CD14-positive monocyte (primary cell): ENCODE measurements at regions not wholly inside any gene's neighbourhood (a gene's known extent, or its start where the extent isn't known, plus 50 kb on each side); places are given as distances from the start of the nearest gene placed in this dataset.

Source experiments
- DNase-seq, 3 donors: peaks; one replicate each; pipeline ENCODE4 v3.0.0-alpha.2; 2011 to 2022
- H2AFZ ChIP-seq: 2 replicates; pipeline ENCODE4 v1.6.0; 2012; ENCODE audit warnings: mild to moderate bottlenecking, low read depth, low read length, inconsistent platforms; ENCODE audit not compliant: insufficient read depth, poor library complexity, severe bottlenecking
- H3K27ac ChIP-seq, 2 donors: 1 replicate in 1 of 2; 2 replicates in 1 of 2; pipeline ENCODE4 v1.5.1; 2012 to 2013; ENCODE audit warnings: low read length in 2 of 2, control low read depth in 1 of 2, inconsistent platforms in 1 of 2, low read depth in 1 of 2, mild to moderate bottlenecking in 1 of 2
- H3K27me3 ChIP-seq, 2 donors: one replicate each; pipeline versions ENCODE4 v1.6.0 to v1.6.1; 2011 to 2013; ENCODE audit warnings: low read length in 2 of 2; ENCODE audit not compliant: control insufficient read depth in 2 of 2, insufficient read depth in 2 of 2
- H3K36me3 ChIP-seq, 2 donors: replicated peaks in 1 of 2; 1 replicate in 1 of 2; 2 replicates in 1 of 2; pipeline versions ENCODE4 v1.5.1 to v1.6.1; 2012 to 2013; ENCODE audit warnings: low read length in 2 of 2, control low read depth in 1 of 2, inconsistent platforms in 1 of 2, mild to moderate bottlenecking in 1 of 2; ENCODE audit not compliant: insufficient read depth in 2 of 2, control insufficient read depth in 1 of 2
- H3K4me1 ChIP-seq, 2 donors: 1 replicate in 1 of 2; 2 replicates in 1 of 2; pipeline versions ENCODE4 v1.5.1 to v1.6.1; 2012 to 2013; ENCODE audit warnings: low read length in 2 of 2, control low read depth in 1 of 2, inconsistent platforms in 1 of 2, mild to moderate bottlenecking in 1 of 2, moderate library complexity in 1 of 2; ENCODE audit not compliant: insufficient read depth in 2 of 2, control insufficient read depth in 1 of 2
- H3K4me2 ChIP-seq: replicated peaks from 2 replicates; pipeline ENCODE3; 2012; ENCODE audit warnings: low read length, moderate library complexity, mild to moderate bottlenecking; ENCODE audit not compliant: poor library complexity, severe bottlenecking; ENCODE audit errors: extremely low read depth
- H3K4me3 ChIP-seq, 3 experiments: fragments of 200-600 bp in 1 of 3; sonication (generic) in 1 of 3; replicated peaks in 1 of 3; 1 replicate in 2 of 3; 2 replicates in 1 of 3; pipeline ENCODE4 v1.5.1; 2011 to 2013; ENCODE audit warnings: low read length in 3 of 3, mild to moderate bottlenecking in 3 of 3, control low read depth in 2 of 3, low read depth in 2 of 3, inconsistent platforms in 1 of 3, moderate library complexity in 1 of 3
- H3K79me2 ChIP-seq: 2 replicates; pipeline ENCODE4 v1.6.0; 2012; ENCODE audit warnings: mild to moderate bottlenecking, control low read depth, inconsistent platforms, low read length, moderate library complexity; ENCODE audit not compliant: insufficient read depth
- H3K9ac ChIP-seq: 2 replicates; pipeline ENCODE4 v1.6.0; 2017; ENCODE audit warnings: low read length, mild to moderate bottlenecking; ENCODE audit not compliant: insufficient read depth, poor library complexity, severe bottlenecking
- H3K9me3 ChIP-seq, 2 donors: replicated peaks in 1 of 2; 1 replicate in 1 of 2; 2 replicates in 1 of 2; pipeline versions ENCODE4 v1.5.1 to v1.6.1; 2012 to 2013; ENCODE audit warnings: low read length in 2 of 2, control low read depth in 1 of 2; ENCODE audit not compliant: control insufficient read depth in 1 of 2, insufficient read depth in 1 of 2
- H4K20me1 ChIP-seq: 2 replicates; pipeline ENCODE4 v1.6.0; 2012; ENCODE audit warnings: mild to moderate bottlenecking, low read length, control low read depth, moderate library complexity; ENCODE audit not compliant: insufficient read depth
- H3K27ac Mint-ChIP-seq, 7 donors: one replicate each; pipeline ENCODE4 v1.8.0; 2020; ENCODE audit warnings: mild to moderate bottlenecking in 7 of 7, mixed read lengths in 7 of 7, moderate library complexity in 6 of 7, inconsistent platforms in 2 of 7
- H3K27me3 Mint-ChIP-seq, 3 donors: one replicate each; pipeline ENCODE4 v1.8.0; 2021 to 2022; ENCODE audit warnings: low read depth in 3 of 3, mild to moderate bottlenecking in 3 of 3, mixed read lengths in 3 of 3, moderate library complexity in 3 of 3, inconsistent platforms in 1 of 3
- H3K36me3 Mint-ChIP-seq, 2 donors: one replicate each; pipeline ENCODE4 v1.8.0; 2020; ENCODE audit warnings: mixed read lengths in 2 of 2, inconsistent platforms in 1 of 2, mild to moderate bottlenecking in 1 of 2
- H3K4me1 Mint-ChIP-seq: one replicate; pipeline ENCODE4 v1.8.0; 2020; ENCODE audit warnings: mild to moderate bottlenecking, mixed read lengths
- H3K4me3 Mint-ChIP-seq, 2 donors: one replicate each; pipeline ENCODE4 v1.8.0; 2020; ENCODE audit warnings: mild to moderate bottlenecking in 2 of 2, mixed read lengths in 2 of 2, moderate library complexity in 1 of 2
- H3K9me3 Mint-ChIP-seq, 7 donors: one replicate each; pipeline ENCODE4 v1.8.0; 2020 to 2022; ENCODE audit warnings: mixed read lengths in 7 of 7, mild to moderate bottlenecking in 6 of 7, moderate library complexity in 6 of 7, inconsistent platforms in 2 of 7
- CTCF ChIP-seq: fragments of 200-600 bp; IDR thresholded peaks from one replicate; pipeline ENCODE4 v1.8.0; 2022; ENCODE audit warnings: antibody characterized with exemption, mild to moderate bottlenecking
- WGBS: methylation state at CpG from one replicate; pipeline ENCODE4 v1.1.5; 2013; ENCODE audit warnings: missing lambda C conversion rate; ENCODE audit not compliant: insufficient coverage; 5-methylcytosine and 5-hydroxymethylcytosine counted together
- intact Hi-C, 2 donors: fragments of 100-400 bp; cut with micrococcal nuclease; formaldehyde crosslinking; loops; one replicate each; pipeline versions ENCODE4 v1.15.0 to v1.15.1; 2023

GRCh38 chr11:70853068-70853769 is 399.2 kb downstream of the SHANK2 start:
- H3K9ac ChIP-seq: no peak overlapping the region
- H3K4me1 ChIP-seq: no peaks in the 10 kb centered on the region
- no peak overlapping the region for H3K27ac ChIP-seq
- Mint-ChIP-seq H3K9me3 (peaks cover 0 to 3% (median 0%) of the 10 kb centered on the region in 7 donors), H3K4me1 (no peaks in the 10 kb centered on the region), H3K27ac (no peak overlapping the region), H3K27me3 (peaks cover under 1 to 8% (median 7%) of the 10 kb centered on the region in 3 donors), H3K4me3 (no peak overlapping the region), H3K36me3 (no peaks in the 10 kb centered on the region)
- TF ChIP-seq CTCF: no peak
- no peaks in the 10 kb centered on the region for H3K27me3 ChIP-seq
- no peaks in the 10 kb centered on the region for H3K36me3 ChIP-seq
- 94% methylated on average over 15 of the region's 20 CpGs for WGBS
- no peak overlapping the region for H3K4me2 ChIP-seq
- H3K79me2 ChIP-seq: no peaks in the 10 kb centered on the region
- no peak overlapping the region for H2AFZ ChIP-seq
- H3K9me3 ChIP-seq: no peaks in the 10 kb centered on the region
- no peak for DNase-seq
- H4K20me1 ChIP-seq: no peaks in the 10 kb centered on the region
- intact Hi-C loops: no loop called here
- H3K4me3 ChIP-seq: no peak overlapping the region

DNA sequence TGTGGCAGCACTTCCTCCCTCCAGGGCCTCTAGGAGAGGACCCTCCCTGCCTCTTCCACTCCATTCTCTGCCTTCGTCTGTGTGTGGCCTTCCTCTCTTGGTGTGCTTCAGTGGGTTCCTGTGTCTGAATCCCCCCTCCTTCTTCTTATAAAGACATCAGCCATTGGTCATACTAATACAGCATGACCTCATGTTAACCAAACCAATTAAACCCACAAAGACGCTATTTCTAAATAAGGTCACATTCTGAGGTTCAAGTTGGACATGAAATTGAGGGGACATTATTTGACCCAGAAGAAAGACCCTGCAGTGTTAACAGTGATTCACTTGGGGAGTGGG is 398.6 kb downstream of the SHANK2 start:
- H3K4me3 Mint-ChIP-seq: no peak overlapping the region
- WGBS: 45% methylated on average over 1 of the region's 2 CpGs
- intact Hi-C loops: no loop called here
- Histone ChIP-seq H3K79me2 (no peaks in the 10 kb centered on the region), H3K27ac (no peak overlapping the region), H3K4me3 (no peak overlapping the region), H3K4me1 (no peaks in the 10 kb centered on the region), H3K27me3 (no peaks in the 10 kb centered on the region), H2AFZ (no peak overlapping the region), H3K36me3 (no peaks in the 10 kb centered on the region), H3K4me2 (no peak overlapping the region), H4K20me1 (no peaks in the 10 kb centered on the region), H3K9me3 (no peaks in the 10 kb centered on the region), H3K9ac (no peak overlapping the region)
- peaks cover 3 to 7% (median 7%) of the 10 kb centered on the region in 3 donors for H3K27me3 Mint-ChIP-seq
- H3K36me3 Mint-ChIP-seq: no peaks in the 10 kb centered on the region
- no peak for TF ChIP-seq CTCF
- no peaks in the 10 kb centered on the region for H3K4me1 Mint-ChIP-seq
- no peak overlapping the region for H3K27ac Mint-ChIP-seq
- no peak for DNase-seq
- peaks cover 0 to 3% (median 0%) of the 10 kb centered on the region in 7 donors for H3K9me3 Mint-ChIP-seq
